ENCODE measurements at regions not wholly inside any gene's neighbourhood (a gene's known extent, or its start where the extent isn't known, plus 50 kb on each side); places are given as distances from the start of the nearest gene placed in this dataset.
A peak's percentile ranks its signal among the peaks of the same experiment; 100 is the strongest.

DNA sequence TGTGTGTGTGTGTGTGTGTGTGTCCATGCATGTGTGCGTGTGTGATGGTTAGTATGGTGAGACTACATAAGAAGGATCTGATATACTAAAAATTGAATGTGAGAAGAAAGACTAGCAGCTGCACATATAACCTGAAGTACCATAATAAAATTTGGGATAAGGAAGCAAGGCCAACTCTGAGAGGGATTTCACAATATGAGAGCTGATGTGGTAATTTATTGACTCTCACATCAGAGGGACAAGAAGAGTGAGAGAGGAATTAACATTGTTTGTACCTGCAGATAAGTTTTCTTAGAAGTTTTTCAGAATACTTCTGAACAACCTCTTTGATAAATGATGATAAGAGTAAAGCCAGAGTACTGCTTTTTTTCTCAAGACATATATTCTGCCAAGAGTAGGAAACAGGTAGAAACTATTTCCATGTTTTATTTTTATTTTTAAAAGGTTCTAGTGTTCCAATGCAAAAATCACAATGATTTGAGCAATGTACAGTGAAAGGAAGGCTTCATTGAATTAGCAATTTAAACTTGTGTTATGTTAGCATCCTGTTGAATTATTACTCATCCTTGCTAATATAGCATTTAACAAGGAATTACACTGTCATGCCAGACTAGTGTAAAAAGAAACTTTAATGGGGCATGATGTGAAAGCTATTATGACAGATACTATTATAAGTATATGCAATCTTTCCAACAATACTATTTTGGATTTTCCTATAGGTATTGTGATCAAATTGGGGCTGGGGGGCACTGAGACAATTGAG is 415.5 kb upstream of the ARPP21 start:
- Histone ChIP-seq H3K9me3 (no peaks in the 10 kb centered on the region), H3K27ac (no peak overlapping the region), H3K4me3 (no peak overlapping the region), H3K4me1 (no peaks in the 10 kb centered on the region), H3K27me3 (ENCODE audit: insufficient read depth in 3 of 3, low read length in 2 of 3) (no peaks in the 10 kb centered on the region), H3K36me3 (ENCODE audit: insufficient read depth in 1 of 2, low read depth in 1 of 2) (no peaks in the 10 kb centered on the region)
- no peak for TF ChIP-seq CTCF (IDR thresholded peaks at IDR 0.05)
- 82 to 97% (median 83%) methylated on average over 1 of the region's 1 CpG for WGBS, 3 donors
- intact Hi-C loops (cut with DNase I), result no loop called here
- DNase-seq, result no peak
- no peak for ATAC-seq

GRCh38 chr3:35224565-35225295 is 414.6 kb upstream of the ARPP21 start:
- intact Hi-C loops (cut with DNase I), result no loop called here
- H3K27ac ChIP-seq, result no peak overlapping the region
- H3K4me1 ChIP-seq, result no peaks in the 10 kb centered on the region
- DNase-seq (no peak), ATAC-seq (no peak)
- H3K9me3 ChIP-seq, result no peaks in the 10 kb centered on the region
- TF ChIP-seq CTCF (IDR thresholded peaks at IDR 0.05), result no peak
- no peak overlapping the region for H3K4me3 ChIP-seq
- no peaks in the 10 kb centered on the region for H3K27me3 ChIP-seq (ENCODE audit: insufficient read depth in 3 of 3, low read length in 2 of 3)
- H3K36me3 ChIP-seq (ENCODE audit: insufficient read depth in 1 of 2, low read depth in 1 of 2), result no peaks in the 10 kb centered on the region
- WGBS, 3 donors, result 10 to 21% (median 18%) methylated on average over 3 of the region's 3 CpGs

DNA sequence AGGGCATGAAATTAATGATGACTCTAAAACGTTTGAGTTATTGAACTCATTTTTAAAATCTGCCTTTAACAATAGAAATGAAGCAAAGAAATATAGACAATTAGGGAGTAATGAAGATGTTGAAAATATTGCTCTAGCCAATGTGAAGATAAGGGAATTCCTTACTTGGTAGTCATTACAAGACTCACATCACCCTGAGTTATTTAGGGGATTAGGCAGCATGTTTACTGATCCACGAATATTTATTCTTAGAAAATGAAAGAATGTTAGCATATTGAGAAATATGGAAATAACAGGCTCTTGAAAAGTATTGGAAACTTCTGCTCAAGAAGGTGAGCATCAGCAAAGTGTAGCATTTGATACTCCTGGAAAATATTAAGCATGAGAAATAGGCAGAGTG is 398.1 kb upstream of the ARPP21 start:
- Histone ChIP-seq H3K27me3 (ENCODE audit: insufficient read depth in 3 of 3, low read length in 2 of 3) (peaks cover 0 to 2% (median 0%) of the 10 kb centered on the region in 3 donors), H3K36me3 (ENCODE audit: insufficient read depth in 1 of 2, low read depth in 1 of 2) (no peaks in the 10 kb centered on the region), H3K9me3 (no peaks in the 10 kb centered on the region), H3K4me1 (no peaks in the 10 kb centered on the region), H3K27ac (no peak overlapping the region), H3K4me3 (no peak overlapping the region)
- WGBS, 3 donors, result 37 to 61% (median 50%) methylated on average over 2 of the region's 2 CpGs
- DNase-seq, result no peak
- no peak for ATAC-seq
- no peak for TF ChIP-seq CTCF (IDR thresholded peaks at IDR 0.05)
- intact Hi-C loops (cut with DNase I), result no loop called here

DNA sequence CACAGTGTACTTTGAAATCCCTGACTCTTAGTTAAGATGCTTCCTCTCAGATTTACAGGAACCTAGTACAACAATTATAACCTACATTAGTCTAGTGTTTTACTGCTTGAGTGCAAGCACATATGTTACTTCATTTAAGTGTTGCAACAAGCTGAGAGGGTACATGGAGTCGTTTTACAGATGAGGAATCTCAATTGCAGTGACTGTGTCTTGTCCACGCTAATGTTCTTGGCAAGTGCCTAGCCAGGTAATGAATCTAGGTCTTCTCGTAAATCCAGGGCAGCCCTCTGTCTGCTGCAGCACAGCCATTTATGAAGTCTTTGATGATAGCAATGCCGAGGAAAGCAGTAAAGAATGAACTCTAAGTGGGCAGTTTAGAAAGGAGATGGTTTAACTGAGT is 384.4 kb upstream of the ARPP21 start:
- WGBS, 3 donors, result 18 to 40% (median 32%) methylated on average over 4 of the region's 4 CpGs
- intact Hi-C loops (cut with DNase I), result no loop called here
- TF ChIP-seq CTCF (IDR thresholded peaks at IDR 0.05), result no peak
- Histone ChIP-seq H3K27me3 (ENCODE audit: insufficient read depth in 3 of 3, low read length in 2 of 3) (no peaks in the 10 kb centered on the region), H3K36me3 (ENCODE audit: insufficient read depth in 1 of 2, low read depth in 1 of 2) (no peaks in the 10 kb centered on the region), H3K27ac (no peak overlapping the region), H3K4me3 (no peak overlapping the region), H3K9me3 (no peaks in the 10 kb centered on the region), H3K4me1 (no peaks in the 10 kb centered on the region)
- DNase-seq, result no peak
- ATAC-seq, result peak; percentile 64 to 83 (median 67)
